ENCODE measurements at regions not wholly inside any gene's neighbourhood (a gene's known extent, or its start where the extent isn't known, plus 50 kb on each side); places are given as distances from the start of the nearest gene placed in this dataset.
A peak's percentile ranks its signal among the peaks of the same experiment; 100 is the strongest.

DNA sequence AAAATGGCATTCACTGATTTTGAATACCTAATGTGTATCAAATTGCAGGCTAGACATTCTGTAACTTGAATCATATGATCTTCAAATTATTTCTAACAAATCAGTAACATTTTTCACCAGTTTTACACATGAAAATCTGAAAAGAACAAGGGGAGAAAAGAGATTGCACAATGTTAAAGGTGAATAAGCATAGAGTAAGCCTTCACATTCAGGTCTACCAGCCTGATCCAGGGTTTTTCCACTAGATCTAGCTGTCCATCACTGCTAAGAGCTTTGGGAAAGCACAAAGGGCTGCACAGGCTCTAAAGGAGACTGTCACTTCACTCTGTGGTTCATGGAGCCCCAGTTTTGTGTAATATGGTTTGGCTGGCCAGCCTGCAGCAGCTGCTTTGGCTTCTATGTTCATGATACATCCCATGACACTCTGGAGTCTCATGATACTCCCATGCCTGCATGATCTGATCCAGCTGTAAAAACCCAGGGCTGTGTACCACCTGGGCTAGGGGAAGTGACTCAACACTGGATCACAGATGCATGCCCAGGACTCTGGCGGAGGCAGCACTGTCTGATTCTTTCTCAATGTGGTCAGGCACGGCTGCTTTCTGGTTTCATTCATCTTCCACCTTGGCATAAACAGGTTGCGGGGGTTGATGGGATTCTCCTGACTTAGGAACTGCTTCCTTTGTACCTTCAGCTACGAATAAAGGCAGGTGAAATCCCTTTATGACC, 859.7 kb downstream of the GALC start:
- ATAC-seq (ENCODE audit: insufficient read depth, low FRiP score) (no peak), DNase-seq (no peak)
- H3K4me1 ChIP-seq (ENCODE audit: control insufficient read depth in 5 of 5, insufficient read depth in 5 of 5, low read length in 5 of 5): no peaks in the 10 kb centered on the region
- H3K4me3 ChIP-seq: no peak overlapping the region
- no peaks in the 10 kb centered on the region for H3K36me3 ChIP-seq (ENCODE audit: control insufficient read depth in 4 of 4, insufficient read depth in 4 of 4, low read length in 4 of 4)
- H3K27ac ChIP-seq (ENCODE audit: low read depth in 1 of 2, low read length in 1 of 2): no peak overlapping the region
- WGBS, 2 donors: 63 to 71% methylated on average over 4 of the region's 4 CpGs
- H3K9me3 ChIP-seq (ENCODE audit: control insufficient read depth in 4 of 4, insufficient read depth in 3 of 4, low read length in 3 of 4): no peaks in the 10 kb centered on the region
- TF ChIP-seq, protein P1, sequence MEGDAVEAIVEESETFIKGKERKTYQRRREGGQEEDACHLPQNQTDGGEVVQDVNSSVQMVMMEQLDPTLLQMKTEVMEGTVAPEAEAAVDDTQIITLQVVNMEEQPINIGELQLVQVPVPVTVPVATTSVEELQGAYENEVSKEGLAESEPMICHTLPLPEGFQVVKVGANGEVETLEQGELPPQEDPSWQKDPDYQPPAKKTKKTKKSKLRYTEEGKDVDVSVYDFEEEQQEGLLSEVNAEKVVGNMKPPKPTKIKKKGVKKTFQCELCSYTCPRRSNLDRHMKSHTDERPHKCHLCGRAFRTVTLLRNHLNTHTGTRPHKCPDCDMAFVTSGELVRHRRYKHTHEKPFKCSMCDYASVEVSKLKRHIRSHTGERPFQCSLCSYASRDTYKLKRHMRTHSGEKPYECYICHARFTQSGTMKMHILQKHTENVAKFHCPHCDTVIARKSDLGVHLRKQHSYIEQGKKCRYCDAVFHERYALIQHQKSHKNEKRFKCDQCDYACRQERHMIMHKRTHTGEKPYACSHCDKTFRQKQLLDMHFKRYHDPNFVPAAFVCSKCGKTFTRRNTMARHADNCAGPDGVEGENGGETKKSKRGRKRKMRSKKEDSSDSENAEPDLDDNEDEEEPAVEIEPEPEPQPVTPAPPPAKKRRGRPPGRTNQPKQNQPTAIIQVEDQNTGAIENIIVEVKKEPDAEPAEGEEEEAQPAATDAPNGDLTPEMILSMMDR (IDR thresholded peaks at IDR 0.05; ENCODE audit: control extremely low read depth, extremely low read depth): no peak
- no peak overlapping the region for H3K9ac ChIP-seq (ENCODE audit: insufficient read depth in 1 of 2, low read length in 2 of 2)
- no peaks in the 10 kb centered on the region for H3K27me3 ChIP-seq (ENCODE audit: control insufficient read depth in 3 of 3, insufficient read depth in 3 of 3, low read length in 2 of 3)

DNA sequence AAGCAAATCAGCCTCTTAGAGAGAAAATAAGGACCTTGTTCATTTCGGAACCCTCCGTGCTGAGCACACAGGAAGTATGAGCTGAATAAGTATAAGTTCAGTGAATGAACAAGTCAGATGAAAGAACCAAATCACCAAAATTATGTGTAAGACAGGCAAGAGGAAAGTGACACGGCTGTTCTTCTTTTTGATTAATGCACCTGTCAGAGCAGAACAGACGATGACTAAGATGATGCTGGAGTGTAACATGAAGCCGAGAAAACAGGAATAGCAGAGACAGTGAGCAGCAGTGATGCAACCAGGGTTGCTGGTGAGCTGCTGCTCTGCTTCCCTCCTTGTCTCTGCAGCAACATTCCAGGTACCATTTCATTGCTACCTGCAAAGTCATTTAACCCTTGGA, 861.1 kb downstream of the GALC start:
- peak; percentile 19 for ATAC-seq (ENCODE audit: insufficient read depth, low FRiP score)
- Histone ChIP-seq H3K4me3 (no peak overlapping the region), H3K27ac (ENCODE audit: low read depth in 1 of 2, low read length in 1 of 2) (no peak overlapping the region), H3K36me3 (ENCODE audit: control insufficient read depth in 4 of 4, insufficient read depth in 4 of 4, low read length in 4 of 4) (no peaks in the 10 kb centered on the region), H3K27me3 (ENCODE audit: control insufficient read depth in 3 of 3, insufficient read depth in 3 of 3, low read length in 2 of 3) (no peaks in the 10 kb centered on the region), H3K4me1 (ENCODE audit: control insufficient read depth in 5 of 5, insufficient read depth in 5 of 5, low read length in 5 of 5) (no peaks in the 10 kb centered on the region), H3K9me3 (ENCODE audit: control insufficient read depth in 4 of 4, insufficient read depth in 3 of 4, low read length in 3 of 4) (no peaks in the 10 kb centered on the region), H3K9ac (ENCODE audit: insufficient read depth in 1 of 2, low read length in 2 of 2) (no peak overlapping the region)
- TF ChIP-seq, protein P1 (IDR thresholded peaks at IDR 0.05; ENCODE audit: control extremely low read depth, extremely low read depth): no peak
- no peak for DNase-seq
- WGBS, 2 donors: 32 to 42% methylated on average over 5 of the region's 5 CpGs

DNA sequence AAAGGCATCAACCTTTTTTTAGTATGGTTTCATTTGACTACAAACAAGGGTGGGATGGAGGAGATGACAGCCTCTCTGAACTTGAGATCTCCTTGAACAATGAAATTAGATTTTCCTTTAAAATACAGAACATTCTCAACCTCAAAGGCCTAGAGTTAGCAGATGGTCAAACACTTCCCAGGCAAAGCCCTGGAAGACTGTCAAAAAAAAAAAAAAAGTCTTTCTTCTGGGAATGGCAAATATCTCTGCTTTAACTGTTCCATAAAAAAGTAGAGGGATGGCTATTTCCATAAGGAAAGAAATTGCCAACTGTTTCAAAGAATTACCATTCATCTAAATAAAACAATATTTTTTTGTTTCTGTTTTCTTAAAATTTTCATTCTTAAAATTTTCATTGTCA, 870.8 kb downstream of the GALC start:
- Histone ChIP-seq H3K4me3 (no peak overlapping the region), H3K9me3 (ENCODE audit: control insufficient read depth in 4 of 4, insufficient read depth in 3 of 4, low read length in 3 of 4) (no peaks in the 10 kb centered on the region), H3K9ac (ENCODE audit: insufficient read depth in 1 of 2, low read length in 2 of 2) (no peak overlapping the region), H3K36me3 (ENCODE audit: control insufficient read depth in 4 of 4, insufficient read depth in 4 of 4, low read length in 4 of 4) (no peaks in the 10 kb centered on the region), H3K27me3 (ENCODE audit: control insufficient read depth in 3 of 3, insufficient read depth in 3 of 3, low read length in 2 of 3) (no peaks in the 10 kb centered on the region), H3K4me1 (ENCODE audit: control insufficient read depth in 5 of 5, insufficient read depth in 5 of 5, low read length in 5 of 5) (no peaks in the 10 kb centered on the region), H3K27ac (ENCODE audit: low read depth in 1 of 2, low read length in 1 of 2) (no peak overlapping the region)
- DNase-seq: no peak
- TF ChIP-seq, protein P1 (IDR thresholded peaks at IDR 0.05; ENCODE audit: control extremely low read depth, extremely low read depth): no peak
- no peak for ATAC-seq (ENCODE audit: insufficient read depth, low FRiP score)

DNA sequence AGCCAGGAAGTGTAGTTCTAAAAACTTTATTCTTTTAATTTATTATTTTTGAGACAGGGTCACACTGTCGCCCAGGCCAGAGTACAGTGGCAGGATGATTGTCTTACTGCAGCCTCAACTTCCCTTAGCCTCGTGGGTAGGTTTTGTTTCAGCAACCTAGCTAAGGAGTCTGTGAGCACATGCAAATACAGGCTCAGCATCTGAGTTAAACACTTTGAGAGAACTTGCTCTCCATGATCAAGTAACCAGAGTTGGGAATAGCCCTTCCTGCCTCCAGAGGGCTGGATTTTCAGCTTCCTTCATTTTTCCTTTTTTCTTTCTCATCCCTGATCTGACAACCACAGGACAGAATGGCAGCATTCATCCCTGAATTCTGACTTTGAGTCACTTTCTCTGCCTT, 871.3 kb downstream of the GALC start:
- no peak overlapping the region for H3K27ac ChIP-seq (ENCODE audit: low read depth in 1 of 2, low read length in 1 of 2)
- no peak overlapping the region for H3K4me3 ChIP-seq
- no peaks in the 10 kb centered on the region for H3K27me3 ChIP-seq (ENCODE audit: control insufficient read depth in 3 of 3, insufficient read depth in 3 of 3, low read length in 2 of 3)
- TF ChIP-seq, protein P1 (IDR thresholded peaks at IDR 0.05; ENCODE audit: control extremely low read depth, extremely low read depth): no peak
- no peaks in the 10 kb centered on the region for H3K36me3 ChIP-seq (ENCODE audit: control insufficient read depth in 4 of 4, insufficient read depth in 4 of 4, low read length in 4 of 4)
- H3K9ac ChIP-seq (ENCODE audit: insufficient read depth in 1 of 2, low read length in 2 of 2): no peak overlapping the region
- DNase-seq: no peak
- H3K4me1 ChIP-seq (ENCODE audit: control insufficient read depth in 5 of 5, insufficient read depth in 5 of 5, low read length in 5 of 5): no peaks in the 10 kb centered on the region
- no peaks in the 10 kb centered on the region for H3K9me3 ChIP-seq (ENCODE audit: control insufficient read depth in 4 of 4, insufficient read depth in 3 of 4, low read length in 3 of 4)
- WGBS, 2 donors: 66 to 74% methylated on average over 2 of the region's 2 CpGs
- ATAC-seq (ENCODE audit: insufficient read depth, low FRiP score): no peak
